COR-L47 (cell line): ENCODE measurements at regions not wholly inside any gene's neighbourhood (a gene's known extent, or its start where the extent isn't known, plus 50 kb on each side); places are given as distances from the start of the nearest gene placed in this dataset.

Experiments used
- DNase-seq: peaks from one replicate; lab custom pipeline; 2025; lab: John Stamatoyannopoulos, UW

DNA sequence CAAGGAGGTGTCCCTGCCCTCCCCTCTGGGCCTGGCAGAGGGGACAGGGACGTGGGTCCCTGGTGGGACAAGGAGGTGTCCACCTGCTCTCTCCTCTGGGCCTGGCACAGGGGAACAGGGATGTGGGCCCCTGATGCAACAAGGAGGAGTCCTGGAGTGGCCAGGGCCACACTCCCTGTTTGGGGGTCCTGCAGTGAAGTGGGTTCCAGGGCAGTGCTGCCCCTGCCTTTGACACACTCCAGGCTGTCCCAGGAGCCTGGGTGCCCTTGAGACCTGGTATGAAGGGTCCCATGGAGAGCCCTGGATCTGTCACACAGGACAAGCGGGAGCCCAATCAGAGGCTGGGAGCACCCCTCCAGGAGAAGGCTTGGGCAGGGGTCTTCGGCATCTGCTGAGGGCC, 75.8 kb upstream of the GPC1 start:
- DNase-seq: no peak

DNA sequence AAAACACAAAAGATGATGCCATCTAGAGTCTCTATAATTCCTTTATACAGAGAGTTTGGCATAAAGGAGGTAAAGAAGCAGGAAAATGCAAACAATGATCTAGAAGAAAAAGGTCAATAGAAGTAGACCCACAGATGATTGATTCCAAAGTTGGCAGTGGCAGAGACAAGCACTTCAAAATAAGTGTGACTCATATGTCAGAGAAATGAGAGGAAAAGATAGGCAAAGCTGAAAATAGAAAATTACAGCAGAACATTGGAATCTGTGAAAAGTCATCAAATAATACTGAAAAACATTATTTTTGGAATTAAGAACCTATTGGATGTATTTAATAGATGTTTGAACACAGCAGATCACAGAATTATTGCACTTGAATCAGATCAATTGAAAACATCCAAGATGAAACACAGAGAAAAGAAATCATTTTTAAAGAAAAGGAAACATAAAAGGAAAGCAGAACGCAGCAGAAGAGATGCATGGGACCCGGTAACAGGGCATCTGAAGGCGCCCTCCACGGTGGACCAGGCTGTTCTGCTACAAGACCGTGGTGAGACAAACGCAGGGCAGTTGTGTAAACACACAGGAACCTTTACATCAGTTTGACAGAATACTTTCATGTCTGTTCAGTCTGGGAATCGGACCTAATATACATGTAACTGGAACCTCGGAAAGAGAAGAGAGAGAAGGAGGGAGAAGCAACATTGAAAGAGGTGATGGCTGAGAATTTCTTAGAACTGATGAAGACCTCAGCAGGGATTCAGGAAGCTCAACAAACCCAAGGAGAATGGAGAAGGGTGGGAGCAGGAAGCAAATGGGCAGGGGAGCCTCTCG, 74.6 kb upstream of the GPC1 start:
- DNase-seq: no peak

DNA sequence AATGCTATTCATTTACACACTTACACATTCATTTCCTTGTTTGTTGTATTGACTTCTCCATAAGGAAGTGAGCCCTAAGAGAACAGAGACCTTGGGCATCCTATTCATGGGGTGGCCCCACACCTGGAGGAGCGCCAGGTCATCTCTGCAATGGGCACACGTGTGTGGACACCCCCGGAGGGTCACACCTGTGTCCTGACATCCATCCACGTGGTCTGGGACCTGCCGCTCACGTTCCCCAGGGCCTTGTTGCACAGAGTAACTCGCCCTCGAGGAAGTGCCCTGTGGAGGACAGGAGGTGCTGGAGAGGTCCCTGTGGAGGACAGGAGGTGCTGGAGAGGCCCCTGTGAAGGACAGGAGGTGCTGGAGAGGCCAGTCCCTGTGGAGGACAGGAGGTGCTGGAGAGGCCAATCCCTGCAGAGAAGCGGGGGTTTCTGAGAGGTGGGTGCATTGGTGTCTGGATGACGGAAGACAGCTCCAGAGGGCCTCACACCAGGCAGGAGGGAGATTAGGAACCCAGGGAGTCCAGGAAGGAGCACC, 73.2 kb upstream of the GPC1 start:
- DNase-seq: no peak

DNA sequence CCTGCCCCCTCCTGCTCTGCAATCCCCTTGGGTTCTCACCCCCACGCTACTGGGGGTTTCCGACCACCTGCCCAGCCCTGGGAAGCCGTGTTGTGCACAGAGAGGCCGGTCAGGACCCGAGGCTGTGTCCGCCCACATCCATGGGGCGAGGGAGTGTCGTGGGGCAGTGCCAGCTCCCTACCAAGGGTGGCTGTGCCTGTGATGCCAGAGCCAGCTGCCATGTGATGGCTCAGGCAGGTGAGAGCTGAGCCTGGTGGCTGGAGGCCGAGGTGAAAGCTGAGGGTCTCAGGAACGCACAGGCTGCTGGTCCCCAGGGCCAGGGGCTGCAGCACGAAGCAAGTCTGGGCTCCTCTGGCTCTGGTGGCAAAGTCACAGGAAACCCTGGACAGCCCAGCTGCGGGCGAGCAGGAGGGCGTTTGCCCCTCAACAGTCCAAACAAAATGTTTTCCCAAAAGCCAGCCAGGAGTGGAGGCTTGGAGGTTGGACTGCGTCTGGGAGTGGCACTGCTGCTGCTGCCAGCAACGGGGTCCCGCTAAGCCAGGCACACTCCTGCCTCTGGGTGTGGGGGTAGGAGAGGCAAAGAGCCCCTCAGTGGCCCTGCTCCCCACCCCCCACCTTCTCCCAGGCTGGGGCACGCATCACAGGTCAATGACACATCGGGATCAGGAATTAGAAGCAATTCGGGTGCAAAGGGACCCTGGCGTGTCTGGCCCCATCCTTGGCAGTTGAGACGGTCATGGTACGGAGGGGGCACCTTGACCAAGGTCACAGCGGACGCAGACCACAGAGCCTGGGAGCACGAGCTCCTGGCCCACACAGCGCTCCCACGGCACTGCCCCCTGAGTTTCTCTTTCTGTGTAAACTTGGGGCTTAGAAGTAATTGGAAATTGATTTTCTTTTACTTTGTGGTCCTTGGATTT, 72.4 kb upstream of the GPC1 start:
- no peak for DNase-seq

DNA sequence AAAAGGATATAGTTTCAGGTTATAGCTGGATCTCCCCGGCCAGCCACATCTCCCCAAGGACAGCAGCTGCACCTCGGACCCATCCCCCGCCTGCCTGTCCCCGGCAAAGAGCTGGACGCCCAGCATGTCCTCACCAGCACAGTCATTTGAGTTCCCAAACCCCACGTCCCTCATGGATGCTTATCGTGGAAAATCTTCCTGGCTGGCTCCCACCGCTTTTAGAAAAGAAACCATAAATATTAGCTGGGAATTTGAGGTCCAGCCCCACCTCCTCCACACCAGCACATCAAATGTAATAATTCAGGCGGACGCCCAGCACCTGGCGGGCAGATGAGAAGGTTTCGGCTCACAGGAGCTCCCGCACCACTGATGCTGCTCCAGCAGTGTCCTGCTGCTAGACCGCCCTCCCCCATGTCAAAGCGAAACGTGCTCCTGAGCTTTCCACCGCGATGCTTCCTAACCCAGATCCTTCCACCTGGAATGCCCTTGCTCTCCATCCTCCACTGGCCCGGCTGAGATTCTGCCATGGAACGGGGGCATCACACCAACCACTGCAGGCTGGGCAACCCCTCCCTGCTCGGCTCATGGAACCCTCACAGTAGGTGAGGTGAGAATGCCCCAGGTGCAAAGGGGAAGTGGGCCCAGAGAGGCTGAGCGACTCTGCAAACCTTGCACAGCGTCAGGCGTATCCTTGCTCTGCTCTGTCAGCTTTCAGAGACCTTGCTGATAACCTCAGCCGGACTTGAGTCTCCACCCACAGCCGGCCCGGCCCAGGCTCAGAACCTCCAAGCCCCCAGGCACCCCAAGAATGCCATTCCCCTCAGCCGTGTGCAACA, 71.5 kb upstream of the GPC1 start:
- DNase-seq: no peak

DNA sequence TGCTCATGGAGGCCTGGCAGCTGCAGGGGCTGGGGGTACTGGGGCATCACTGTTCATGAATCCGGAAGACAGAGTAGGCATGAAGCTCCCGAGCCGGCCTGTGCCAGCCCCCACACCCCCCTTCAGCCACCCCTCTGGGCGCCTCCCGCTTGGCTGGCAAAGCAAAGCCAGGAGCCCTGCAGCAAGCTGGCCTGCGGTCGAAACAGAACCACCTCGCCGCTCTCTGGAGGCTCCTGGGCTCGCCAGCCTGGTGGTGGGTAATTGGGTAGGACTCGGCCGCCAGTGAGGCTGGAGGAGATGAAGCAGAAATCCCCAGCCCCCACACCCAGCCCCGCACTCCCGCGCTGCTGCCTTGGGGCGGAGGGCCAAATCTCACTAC, 70.9 kb upstream of the GPC1 start:
- DNase-seq: no peak

DNA sequence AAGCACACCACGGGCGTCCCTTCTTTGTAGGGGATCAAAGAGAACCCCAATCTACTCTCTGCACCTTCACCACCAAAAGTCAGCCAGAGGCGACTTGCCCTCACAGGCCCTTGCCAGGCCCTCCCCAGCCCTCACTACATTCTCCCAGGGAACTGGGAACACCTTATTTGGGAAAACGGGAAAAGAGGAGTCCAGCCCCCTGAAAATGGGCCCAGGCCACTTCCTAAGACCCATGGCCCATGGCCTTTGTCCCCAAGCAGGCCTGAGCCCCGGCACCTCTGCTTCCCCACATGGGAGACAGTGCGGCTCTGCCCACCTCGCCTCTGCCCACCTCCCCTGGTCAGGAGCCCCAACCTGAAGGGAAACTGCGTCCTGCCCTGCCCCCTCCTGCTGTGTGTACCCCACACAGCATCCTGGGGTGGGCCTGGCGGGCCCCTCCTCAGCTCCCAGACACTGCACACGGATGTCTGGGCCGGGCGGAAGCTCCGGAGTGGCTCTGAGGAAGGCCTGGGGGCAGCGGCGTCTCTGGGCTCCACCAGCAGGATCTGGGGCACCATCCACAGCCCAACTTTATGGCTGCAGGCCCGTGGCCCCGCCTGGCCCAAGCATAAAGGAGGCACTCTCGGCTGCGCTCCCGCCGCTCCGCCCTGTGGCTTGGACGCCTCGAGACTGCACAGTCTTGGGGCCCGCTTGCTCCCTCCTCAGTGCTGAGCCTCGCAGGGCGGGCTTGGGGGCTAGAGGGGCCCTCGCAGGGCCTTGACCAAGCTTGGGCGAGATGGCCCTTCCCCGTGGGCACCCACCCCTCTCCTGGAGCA, 70.3 kb upstream of the GPC1 start:
- DNase-seq: no peak

DNA sequence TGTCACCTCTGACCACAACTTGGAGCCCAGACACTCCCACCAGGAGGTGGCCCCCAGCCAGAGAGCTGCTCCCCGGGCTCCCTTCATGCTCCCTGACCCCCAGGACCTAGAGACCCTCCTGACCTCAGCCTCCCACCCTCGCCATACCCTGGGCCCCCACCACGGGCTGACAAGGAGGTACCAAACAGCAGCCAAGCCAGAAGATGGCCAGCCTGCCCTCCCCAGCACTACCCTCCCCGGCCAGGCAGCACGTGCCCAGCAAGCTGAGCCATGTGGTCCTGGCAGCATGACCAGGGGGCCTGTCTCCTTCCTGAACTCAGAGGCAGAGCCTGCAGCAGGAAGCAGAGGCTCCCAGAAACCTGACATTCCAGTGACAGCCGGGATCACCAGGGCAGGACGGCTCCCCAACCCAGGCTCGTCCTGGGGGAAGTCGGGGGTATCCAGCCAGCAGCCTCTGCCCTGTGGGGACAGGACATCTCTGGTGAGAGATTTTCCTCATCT, 69.4 kb upstream of the GPC1 start:
- DNase-seq: no peak

DNA sequence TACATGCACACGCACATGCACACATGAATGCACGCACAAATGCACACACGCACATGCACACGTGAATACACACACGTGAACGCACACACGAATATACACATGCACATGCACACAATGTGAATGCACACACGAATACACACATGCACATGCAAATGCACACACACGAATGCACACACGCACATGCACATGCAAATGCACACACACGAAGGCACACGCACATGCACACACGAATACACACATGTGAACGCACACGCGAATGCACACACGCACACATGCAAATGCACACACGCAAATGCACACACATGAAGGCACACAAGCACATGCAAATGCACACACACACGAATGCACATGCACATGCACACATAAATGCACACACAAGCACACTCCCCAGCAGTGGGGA, 68.6 kb upstream of the GPC1 start:
- no peak for DNase-seq

DNA sequence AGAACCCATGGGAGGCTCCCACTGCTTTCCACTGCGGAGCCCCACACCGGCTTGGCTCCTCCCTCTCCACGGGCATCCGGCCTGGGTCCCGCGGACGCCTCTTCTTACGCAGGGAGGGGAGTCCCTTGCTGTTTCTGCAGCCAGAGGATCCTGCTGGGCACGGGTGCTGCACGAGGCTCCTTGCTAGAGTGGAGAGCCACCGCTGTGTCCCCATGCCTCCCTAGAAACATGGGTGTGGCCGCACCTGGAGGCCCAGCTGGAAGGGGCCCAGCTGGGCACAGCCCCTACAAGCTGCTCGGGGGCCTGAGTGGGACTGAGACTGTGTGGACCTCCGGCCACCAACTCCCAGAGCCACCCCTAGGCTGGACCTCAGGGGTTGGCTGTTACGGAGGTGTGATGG, 67.7 kb upstream of the GPC1 start:
- no peak for DNase-seq

DNA sequence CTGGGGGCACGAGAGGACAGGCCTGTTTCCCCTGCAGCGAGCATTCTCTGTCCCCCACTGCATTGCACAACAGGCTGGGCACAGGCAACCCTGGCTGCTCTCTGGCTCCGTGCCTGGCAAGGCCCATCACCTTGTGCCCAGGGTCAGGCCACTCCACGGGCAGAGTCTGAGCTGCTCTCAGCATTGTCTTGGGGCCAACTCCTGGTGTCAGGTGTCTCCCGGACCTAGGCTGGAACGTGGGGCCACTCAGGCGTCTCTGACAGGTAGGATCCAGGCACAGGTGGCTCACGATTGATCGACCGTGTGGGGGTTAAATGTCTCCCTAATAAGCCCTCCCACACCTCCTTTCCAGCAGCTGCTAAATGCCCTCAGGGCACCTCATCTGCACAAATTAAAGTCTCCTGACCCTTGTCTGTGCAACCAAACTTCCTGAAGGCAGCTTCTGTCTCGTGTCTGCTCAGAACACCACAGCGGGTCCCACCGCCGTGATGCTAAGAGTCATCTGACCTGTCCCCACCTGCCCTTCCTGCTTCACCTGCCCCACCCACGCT, 66.6 kb upstream of the GPC1 start:
- DNase-seq: no peak

DNA sequence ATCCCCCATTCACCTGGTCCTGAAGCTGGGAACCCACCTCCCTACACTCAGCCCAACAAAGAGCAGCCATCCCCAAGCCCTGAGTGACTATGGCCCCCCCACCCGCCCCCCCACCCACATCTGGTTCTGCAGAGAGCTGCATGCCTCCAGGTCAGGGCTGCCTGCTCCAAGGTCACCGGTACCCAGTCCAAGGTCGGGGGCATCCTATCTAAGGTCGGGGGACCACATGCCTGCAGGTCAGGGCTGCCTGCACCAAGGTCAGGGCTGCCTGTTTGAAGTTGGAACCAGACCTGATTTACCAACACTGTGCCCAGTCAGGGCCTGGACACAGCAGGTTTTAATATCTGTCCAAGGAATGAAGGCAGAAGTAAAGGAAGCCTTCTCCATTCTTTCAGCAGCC, 66.1 kb upstream of the GPC1 start:
- DNase-seq: no peak

DNA sequence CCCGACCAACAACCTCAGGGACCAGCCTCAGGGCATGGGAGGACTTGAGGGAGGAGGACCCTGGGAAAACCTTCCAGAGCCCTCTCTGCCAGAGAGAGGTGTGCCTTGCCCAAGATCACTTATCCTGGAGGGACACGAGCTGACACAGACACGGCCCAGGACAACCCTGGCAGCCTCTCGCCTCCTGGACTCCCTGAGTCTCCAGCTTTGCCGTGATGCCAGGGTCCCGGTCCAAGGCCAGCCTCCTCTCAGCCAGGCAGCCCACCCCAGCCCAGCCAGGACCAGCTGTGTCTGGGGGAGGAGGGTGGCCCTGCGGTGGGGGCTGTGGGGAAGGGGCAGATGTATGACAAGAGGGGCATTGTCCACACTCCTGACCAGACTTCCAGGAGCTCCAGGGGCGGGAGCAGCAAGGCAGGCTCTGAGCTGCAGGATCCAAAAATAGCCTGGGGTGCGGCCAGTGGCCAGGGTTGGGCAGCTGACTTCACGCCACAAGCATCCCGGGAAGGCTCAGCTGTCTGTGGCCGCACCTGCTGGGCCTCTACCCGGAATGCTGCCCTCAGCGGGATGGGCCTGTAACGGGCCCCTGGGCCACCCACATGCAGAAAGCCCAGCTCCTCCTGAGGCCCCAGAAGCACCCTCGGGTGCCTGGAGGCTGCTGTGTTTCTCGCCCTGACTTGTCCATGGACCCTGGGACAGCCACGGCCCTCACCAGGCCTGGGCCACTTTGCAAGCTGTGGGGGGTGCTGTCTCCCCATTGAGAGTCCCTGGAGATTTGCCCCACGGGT, 65.5 kb upstream of the GPC1 start:
- DNase-seq: no peak

DNA sequence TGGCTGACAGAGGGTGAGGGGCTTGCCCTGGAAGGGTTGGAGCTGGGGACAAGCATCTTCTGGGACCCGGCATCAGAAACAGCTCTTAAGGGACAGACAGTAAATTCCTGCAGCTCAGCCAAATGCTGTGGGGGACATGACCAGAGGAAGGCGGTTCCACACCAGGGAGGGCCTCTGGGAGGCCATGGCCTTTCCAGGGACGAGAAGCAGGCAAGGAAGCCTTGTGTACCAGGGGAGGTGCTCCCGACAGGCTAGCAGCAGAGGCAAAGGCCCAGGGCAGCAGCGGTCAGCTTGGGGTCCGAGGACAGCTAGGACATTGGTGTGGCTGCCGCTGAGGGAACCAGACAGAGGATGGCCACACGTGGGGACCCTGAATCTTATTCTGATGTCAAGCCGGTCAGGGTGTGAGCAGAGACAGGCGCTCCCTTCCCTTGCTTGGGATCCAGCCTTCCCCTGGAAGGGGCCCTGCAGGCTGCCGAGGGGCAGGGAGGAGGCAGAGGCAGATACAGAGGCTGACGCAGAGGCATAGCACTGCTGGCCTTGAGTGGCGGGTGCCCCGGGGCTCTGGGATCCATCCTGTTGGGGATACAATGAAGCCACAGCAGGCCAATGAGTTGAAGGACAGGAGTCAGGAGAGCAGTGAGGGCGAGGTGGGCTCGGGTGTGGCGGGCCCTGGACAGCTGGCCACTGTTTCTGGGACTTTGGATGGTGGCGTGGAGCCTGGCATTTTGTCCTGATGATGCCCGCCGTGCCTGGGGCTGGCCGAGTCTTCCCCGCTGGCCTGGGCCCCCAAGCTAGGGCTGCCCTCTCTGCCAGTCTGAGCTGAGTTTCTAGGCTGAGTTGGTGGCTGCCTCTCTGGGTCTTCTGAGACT, 64.1 kb upstream of the GPC1 start:
- no peak for DNase-seq

DNA sequence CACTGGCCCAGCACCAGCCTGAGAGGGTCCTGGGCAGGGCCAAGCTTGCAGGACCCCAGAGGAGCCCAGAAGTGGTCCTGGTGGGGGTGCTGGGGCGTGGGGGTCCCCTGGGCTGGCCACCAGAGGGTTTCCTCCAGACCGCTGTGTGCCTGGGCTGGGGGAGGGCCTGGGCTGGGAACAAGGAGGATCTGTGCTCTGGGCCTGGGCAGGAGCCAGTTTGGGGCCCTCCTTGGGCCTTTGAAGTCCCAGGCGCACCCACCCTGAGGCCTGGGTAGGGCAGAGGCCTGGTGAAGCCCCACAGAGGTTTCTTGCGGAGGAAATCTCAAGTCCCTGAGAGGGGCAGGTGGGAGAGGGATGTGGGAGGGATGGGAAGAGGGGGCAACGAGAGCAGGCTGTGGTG, 63.4 kb upstream of the GPC1 start:
- DNase-seq: no peak

DNA sequence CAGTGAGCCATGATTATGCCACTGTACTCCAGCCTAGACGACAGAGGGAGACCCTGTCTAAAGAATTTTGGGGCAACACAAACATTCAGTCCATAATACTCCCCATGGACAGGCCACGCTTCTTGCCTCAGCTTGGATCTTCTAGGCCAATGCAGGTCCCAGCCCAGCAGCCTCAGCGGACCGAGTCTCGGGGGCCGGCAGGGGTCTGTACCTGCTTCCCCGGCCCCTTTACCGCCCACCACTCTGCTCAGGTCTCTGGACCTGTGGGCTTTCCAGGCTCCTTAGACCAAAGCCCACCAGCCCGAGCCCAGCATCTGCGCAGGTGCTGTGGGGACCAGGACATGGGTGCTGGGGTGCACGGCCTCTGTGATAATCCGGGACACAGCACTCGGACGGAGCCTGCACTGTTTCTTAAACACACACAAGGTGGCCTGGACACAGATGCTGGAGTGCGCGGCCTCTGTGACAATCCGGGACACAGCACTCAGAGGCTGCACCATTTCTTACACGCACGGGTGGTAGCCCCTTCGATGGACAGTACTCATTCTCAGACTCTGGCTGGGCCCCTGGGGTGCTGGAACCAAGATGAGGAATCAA, 62.1 kb upstream of the GPC1 start:
- no peak for DNase-seq

DNA sequence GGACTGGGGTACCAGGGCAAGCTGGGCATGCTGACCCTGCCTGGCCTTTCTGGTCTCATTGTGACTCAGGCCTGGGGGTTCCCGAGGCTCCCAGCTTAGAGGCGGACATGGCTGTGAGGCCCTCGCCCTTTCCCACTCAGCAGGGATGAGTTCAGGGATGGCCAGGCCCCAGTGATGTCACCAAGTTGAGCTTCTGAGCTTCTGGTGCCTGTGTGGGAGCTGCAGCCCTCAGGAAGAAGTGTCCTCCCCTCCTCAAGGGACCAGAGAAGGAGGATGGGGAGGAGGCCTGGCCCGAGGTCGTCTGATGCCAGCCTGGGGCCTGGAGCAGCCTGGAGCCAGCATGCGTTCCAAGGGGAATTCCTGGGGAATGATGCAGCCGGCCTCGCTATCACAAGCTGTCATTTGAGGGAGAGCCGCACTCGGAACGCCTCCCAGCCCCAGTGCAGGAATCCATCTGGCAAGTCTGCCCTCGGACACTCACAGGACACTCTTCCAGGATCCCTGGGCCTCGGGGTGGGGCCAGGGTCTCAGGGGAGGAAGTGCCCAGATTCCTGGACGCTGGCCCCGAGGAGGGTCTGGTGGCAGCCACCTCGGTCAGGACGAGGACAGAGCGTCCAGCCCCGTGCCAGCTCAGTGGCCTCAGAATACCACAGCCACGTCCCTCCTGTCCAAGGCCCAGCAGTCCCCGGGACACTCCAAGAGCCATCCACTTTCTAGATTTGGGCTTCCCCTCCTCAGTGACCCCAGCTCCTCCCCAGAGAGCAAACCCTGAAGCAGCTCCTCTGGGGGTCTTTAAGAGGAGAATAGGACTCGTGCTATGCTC, 61.2 kb upstream of the GPC1 start:
- no peak for DNase-seq
